ENCODE measurements at regions not wholly inside any gene's neighbourhood (a gene's known extent, or its start where the extent isn't known, plus 50 kb on each side); places are given as distances from the start of the nearest gene placed in this dataset.

DNA sequence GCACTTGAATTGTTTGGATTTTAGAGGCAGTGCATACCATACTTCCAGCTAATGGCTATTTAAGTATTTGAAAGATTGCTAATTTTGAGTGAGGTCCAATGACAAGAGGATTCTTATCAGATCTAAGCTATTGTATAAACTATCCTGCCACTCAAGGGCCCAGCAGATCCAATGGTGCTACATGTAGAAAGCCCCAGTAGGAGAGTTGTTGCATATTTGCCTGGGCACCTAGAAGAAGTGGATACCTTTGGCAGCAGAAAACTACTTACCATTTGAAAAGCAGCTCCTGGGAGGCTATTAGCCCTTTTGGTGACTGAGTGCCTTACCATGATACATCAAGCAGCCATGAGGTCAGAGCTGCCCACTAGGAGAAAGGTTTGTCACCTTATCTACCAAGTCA lies 447.3 kb downstream of the C4orf33 start:
- CTCF ChIA-PET: no interaction called here
- POLR2A ChIA-PET: no interaction called here

DNA sequence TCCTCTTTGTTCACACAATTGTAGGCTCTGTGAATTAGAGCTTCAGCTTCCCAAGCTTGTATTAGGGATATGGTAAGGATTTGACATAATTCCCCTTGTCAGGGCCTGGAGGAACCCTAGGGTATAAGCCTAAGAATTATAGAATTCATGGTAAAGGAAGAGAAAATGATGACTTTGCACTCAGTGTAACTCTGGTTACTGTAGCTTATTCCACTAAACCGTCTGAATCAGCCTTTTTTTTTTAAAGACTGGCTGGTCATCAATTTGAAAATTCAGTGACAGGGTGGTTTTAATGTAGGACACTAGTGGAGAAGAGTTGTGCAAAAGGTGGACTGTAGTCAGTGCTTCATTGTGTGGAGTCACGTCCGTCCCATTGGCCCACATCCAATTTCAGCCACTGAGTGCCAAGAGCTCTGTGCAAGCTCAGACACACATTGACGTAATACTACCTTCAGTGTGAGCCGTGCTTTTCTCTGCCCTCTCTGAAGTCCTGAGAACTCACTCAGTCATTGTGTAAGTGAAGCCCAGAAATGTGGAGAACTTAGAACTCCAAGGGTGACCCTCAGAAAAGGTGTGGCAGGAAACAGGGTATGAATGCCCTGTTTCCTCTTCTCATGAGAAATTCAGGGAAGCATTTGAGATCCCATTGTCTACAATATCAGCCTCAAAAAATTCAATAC lies 449.8 kb downstream of the C4orf33 start:
- TF ChIP-seq ZNF384 (IDR thresholded peaks at IDR 0.05) (no peak), SUZ12 (IDR thresholded peaks at IDR 0.05) (no peak), ARNT (IDR thresholded peaks at IDR 0.05) (no peak), TARDBP (IDR thresholded peaks at IDR 0.05) (no peak), LEF1 (IDR thresholded peaks at IDR 0.05; ENCODE audit: borderline replicate concordance) (no peak), SP1 (IDR thresholded peaks at IDR 0.05) (no peak), FOXA1 (IDR thresholded peaks at IDR 0.05) (no peak), ELF4 (IDR thresholded peaks at IDR 0.05) (no peak), FOXK2 (IDR thresholded peaks at IDR 0.05) (no peak), HDGF (IDR thresholded peaks at IDR 0.05; ENCODE audit: borderline replicate concordance) (no peak), FOXM1 (IDR thresholded peaks at IDR 0.05; ENCODE audit: borderline replicate concordance) (no peak), NFRKB (IDR thresholded peaks at IDR 0.05) (no peak), BHLHE40 (IDR thresholded peaks at IDR 0.05; ENCODE audit: borderline replicate concordance) (no peak), L3MBTL2 (conservative IDR thresholded peaks at IDR 0.05) (no peak), CTBP1 (IDR thresholded peaks at IDR 0.05; ENCODE audit: borderline replicate concordance) (no peak)
- TF ChIP-seq, protein P1, sequence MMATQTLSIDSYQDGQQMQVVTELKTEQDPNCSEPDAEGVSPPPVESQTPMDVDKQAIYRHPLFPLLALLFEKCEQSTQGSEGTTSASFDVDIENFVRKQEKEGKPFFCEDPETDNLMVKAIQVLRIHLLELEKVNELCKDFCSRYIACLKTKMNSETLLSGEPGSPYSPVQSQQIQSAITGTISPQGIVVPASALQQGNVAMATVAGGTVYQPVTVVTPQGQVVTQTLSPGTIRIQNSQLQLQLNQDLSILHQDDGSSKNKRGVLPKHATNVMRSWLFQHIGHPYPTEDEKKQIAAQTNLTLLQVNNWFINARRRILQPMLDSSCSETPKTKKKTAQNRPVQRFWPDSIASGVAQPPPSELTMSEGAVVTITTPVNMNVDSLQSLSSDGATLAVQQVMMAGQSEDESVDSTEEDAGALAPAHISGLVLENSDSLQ (IDR thresholded peaks at IDR 0.05): no peak
- CTCF ChIA-PET: interaction anchor here (0.6 kb wide), 1 partner anchor 87 kb away, joined by 3 read pairs; no protein-coding TSS in a partner anchor

More for the DNA sequence above, 447.3 kb downstream of the C4orf33 start:
- TF ChIP-seq HDGF (IDR thresholded peaks at IDR 0.05; ENCODE audit: borderline replicate concordance) (no peak), CTBP1 (IDR thresholded peaks at IDR 0.05; ENCODE audit: borderline replicate concordance) (no peak), FOXK2 (IDR thresholded peaks at IDR 0.05) (no peak), SP1 (IDR thresholded peaks at IDR 0.05) (no peak), BHLHE40 (IDR thresholded peaks at IDR 0.05; ENCODE audit: borderline replicate concordance) (no peak), SUZ12 (IDR thresholded peaks at IDR 0.05) (no peak), ZNF384 (IDR thresholded peaks at IDR 0.05) (no peak), NFRKB (IDR thresholded peaks at IDR 0.05) (no peak), TARDBP (IDR thresholded peaks at IDR 0.05) (no peak), FOXA1 (IDR thresholded peaks at IDR 0.05) (no peak), LEF1 (IDR thresholded peaks at IDR 0.05; ENCODE audit: borderline replicate concordance) (no peak), FOXM1 (IDR thresholded peaks at IDR 0.05; ENCODE audit: borderline replicate concordance) (no peak), ARNT (IDR thresholded peaks at IDR 0.05) (no peak), L3MBTL2 (conservative IDR thresholded peaks at IDR 0.05) (no peak), ELF4 (IDR thresholded peaks at IDR 0.05) (no peak)
- TF ChIP-seq, protein P1 (IDR thresholded peaks at IDR 0.05): no peak
- DNase-seq (ENCODE audit: extremely low spot score): no peak

DNA sequence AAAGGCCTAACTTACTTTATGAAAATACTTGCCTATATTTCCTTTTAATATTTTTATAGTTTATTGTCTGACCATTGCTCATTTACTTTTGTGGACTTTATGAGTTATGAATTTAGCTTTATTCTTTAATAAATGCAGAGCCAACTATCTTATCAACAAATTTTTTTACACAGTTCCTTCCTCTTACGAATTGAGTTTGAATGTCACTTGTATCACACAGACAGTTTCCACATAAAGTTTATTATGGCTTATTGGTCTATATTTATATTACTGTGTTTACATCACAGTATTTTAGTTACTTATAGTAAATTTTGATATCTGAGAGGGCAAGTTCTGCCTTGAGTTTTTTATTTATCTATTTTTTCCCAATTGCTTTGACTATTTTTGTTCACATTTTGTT lies 450.6 kb downstream of the C4orf33 start:
- CTCF ChIA-PET: no interaction called here
- DNase-seq (ENCODE audit: extremely low spot score): no peak
- POLR2A ChIA-PET: no interaction called here
- no peak for TF ChIP-seq NFRKB (IDR thresholded peaks at IDR 0.05)
- no peak for TF ChIP-seq CTBP1 (IDR thresholded peaks at IDR 0.05; ENCODE audit: borderline replicate concordance)
- no peak for TF ChIP-seq ELF4 (IDR thresholded peaks at IDR 0.05)
- no peak for TF ChIP-seq ARNT (IDR thresholded peaks at IDR 0.05)
- no peak for TF ChIP-seq FOXA1 (IDR thresholded peaks at IDR 0.05)
- no peak for TF ChIP-seq LEF1 (IDR thresholded peaks at IDR 0.05; ENCODE audit: borderline replicate concordance)
- no peak for TF ChIP-seq HDGF (IDR thresholded peaks at IDR 0.05; ENCODE audit: borderline replicate concordance)
- TF ChIP-seq BHLHE40 (IDR thresholded peaks at IDR 0.05; ENCODE audit: borderline replicate concordance): no peak
- no peak for TF ChIP-seq TARDBP (IDR thresholded peaks at IDR 0.05)
- TF ChIP-seq FOXK2 (IDR thresholded peaks at IDR 0.05): no peak
- TF ChIP-seq FOXM1 (IDR thresholded peaks at IDR 0.05; ENCODE audit: borderline replicate concordance): no peak
- no peak for TF ChIP-seq ZNF384 (IDR thresholded peaks at IDR 0.05)
- TF ChIP-seq SUZ12 (IDR thresholded peaks at IDR 0.05): no peak
- TF ChIP-seq, protein P1 (IDR thresholded peaks at IDR 0.05): no peak

More for the DNA sequence above, 449.8 kb downstream of the C4orf33 start:
- POLR2A ChIA-PET: no interaction called here
- no peak for DNase-seq (ENCODE audit: extremely low spot score)

DNA sequence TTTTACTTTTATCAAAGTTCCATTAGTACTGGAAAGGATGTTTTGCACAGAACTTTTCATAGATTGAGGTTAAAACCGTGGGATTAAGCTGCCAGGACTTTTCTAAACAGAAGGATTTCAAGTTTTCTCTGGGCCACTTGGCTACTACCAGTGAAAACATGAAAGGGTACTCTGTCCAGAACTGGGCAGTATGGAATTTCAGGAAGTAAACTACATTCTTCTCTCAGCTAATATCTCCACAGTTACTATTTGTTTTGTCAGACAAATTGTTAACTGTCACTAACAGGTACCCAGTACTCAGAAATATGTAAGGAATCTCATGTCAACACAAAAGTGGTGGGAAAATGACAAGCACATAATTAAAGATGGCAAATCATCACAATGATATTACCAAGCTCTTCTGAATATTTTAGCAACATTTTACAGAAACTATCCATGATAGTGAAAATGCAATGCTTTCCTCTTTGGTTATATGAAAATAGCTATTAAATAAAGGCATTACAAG lies 454.4 kb downstream of the C4orf33 start:
- ChIA-PET CTCF (no interaction called here), POLR2A (no interaction called here)
- TF ChIP-seq, protein P1 (IDR thresholded peaks at IDR 0.05): no peak
- TF ChIP-seq ARNT (IDR thresholded peaks at IDR 0.05) (no peak), ELF4 (IDR thresholded peaks at IDR 0.05) (no peak), HDGF (IDR thresholded peaks at IDR 0.05; ENCODE audit: borderline replicate concordance) (no peak), BHLHE40 (IDR thresholded peaks at IDR 0.05; ENCODE audit: borderline replicate concordance) (no peak), SP1 (IDR thresholded peaks at IDR 0.05) (no peak), FOXA1 (IDR thresholded peaks at IDR 0.05) (no peak), ZNF384 (IDR thresholded peaks at IDR 0.05) (no peak), NFRKB (IDR thresholded peaks at IDR 0.05) (no peak), CTBP1 (IDR thresholded peaks at IDR 0.05; ENCODE audit: borderline replicate concordance) (no peak), SUZ12 (IDR thresholded peaks at IDR 0.05) (no peak), FOXM1 (IDR thresholded peaks at IDR 0.05; ENCODE audit: borderline replicate concordance) (no peak), TARDBP (IDR thresholded peaks at IDR 0.05) (no peak), L3MBTL2 (conservative IDR thresholded peaks at IDR 0.05) (no peak), LEF1 (IDR thresholded peaks at IDR 0.05; ENCODE audit: borderline replicate concordance) (no peak), FOXK2 (IDR thresholded peaks at IDR 0.05) (no peak)
- no peak for DNase-seq (ENCODE audit: extremely low spot score)

DNA sequence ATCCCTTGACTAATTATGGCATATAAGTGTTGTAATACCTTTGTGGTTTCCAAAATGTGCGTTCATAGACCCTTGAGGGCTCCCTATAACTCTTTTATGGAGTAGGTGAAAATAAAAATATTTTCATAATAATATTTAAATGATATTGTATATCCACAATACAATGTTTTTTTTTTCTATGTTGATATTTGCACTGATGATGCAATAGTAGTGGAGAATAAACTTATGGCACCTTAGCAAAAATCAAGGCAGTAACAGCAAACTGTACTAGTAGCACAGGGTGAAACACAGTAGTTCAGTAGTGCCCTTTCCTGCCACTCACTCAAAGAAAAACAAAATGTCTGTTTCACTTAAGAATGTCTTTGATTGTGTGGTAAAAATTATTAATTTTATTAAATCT lies 465.3 kb downstream of the C4orf33 start:
- POLR2A ChIA-PET: no interaction called here
- no peak for DNase-seq (ENCODE audit: extremely low spot score)
- CTCF ChIA-PET: no interaction called here
- TF ChIP-seq ARNT (IDR thresholded peaks at IDR 0.05) (no peak), ELF4 (IDR thresholded peaks at IDR 0.05) (no peak), TARDBP (IDR thresholded peaks at IDR 0.05) (no peak), LEF1 (IDR thresholded peaks at IDR 0.05; ENCODE audit: borderline replicate concordance) (no peak), SP1 (IDR thresholded peaks at IDR 0.05) (no peak), FOXA1 (IDR thresholded peaks at IDR 0.05) (no peak), L3MBTL2 (conservative IDR thresholded peaks at IDR 0.05) (no peak)

Data from HEK293T (cell line).